Mesenchymal stem cell (in vitro differentiated cells and primary cell): ENCODE measurements at regions not wholly inside any gene's neighbourhood (a gene's known extent, or its start where the extent isn't known, plus 50 kb on each side); places are given as distances from the start of the nearest gene placed in this dataset.

ENCODE experiments used
- DNase-seq: peaks from one replicate; pipeline ENCODE4 v3.0.0-alpha.2; 2013
- H2AFZ ChIP-seq: one replicate; pipeline ENCODE4 v1.6.1; 2013; ENCODE audit warnings: low read depth, mild to moderate bottlenecking, control low read depth, inconsistent platforms, low read length, moderate library complexity
- H2AK5ac ChIP-seq: 2 replicates; pipeline ENCODE4 v1.6.1; 2013; ENCODE audit warnings: low read length, moderate library complexity, mild to moderate bottlenecking, inconsistent platforms; ENCODE audit not compliant: severe bottlenecking
- H2BK120ac ChIP-seq: one replicate; pipeline ENCODE4 v1.6.1; 2013; ENCODE audit warnings: low read depth, mild to moderate bottlenecking, inconsistent platforms, low read length, moderate library complexity
- H2BK12ac ChIP-seq, 2 experiments: one replicate each; pipeline ENCODE4 v1.6.1; 2013; ENCODE audit warnings: inconsistent platforms in 2 of 2, low read length in 2 of 2, mild to moderate bottlenecking in 2 of 2, moderate library complexity in 2 of 2, control low read depth in 1 of 2
- H2BK15ac ChIP-seq: one replicate; pipeline ENCODE4 v1.6.1; 2013; ENCODE audit warnings: mild to moderate bottlenecking, low read depth, inconsistent platforms; ENCODE audit not compliant: poor library complexity, severe bottlenecking
- H2BK5ac ChIP-seq: 2 replicates; pipeline ENCODE4 v1.6.1; 2013; ENCODE audit warnings: low read depth, mild to moderate bottlenecking, low read length, control low read depth, inconsistent platforms; ENCODE audit not compliant: poor library complexity, severe bottlenecking
- H3K14ac ChIP-seq, 2 experiments: one replicate each; pipeline ENCODE4 v1.6.1; 2013; ENCODE audit warnings: inconsistent platforms in 2 of 2, low read length in 2 of 2, control low read depth in 1 of 2, mild to moderate bottlenecking in 1 of 2, moderate library complexity in 1 of 2
- H3K18ac ChIP-seq, 2 experiments: one replicate each; pipeline ENCODE4 v1.6.1; 2013; ENCODE audit warnings: inconsistent platforms in 2 of 2, low read length in 2 of 2, control low read depth in 1 of 2, low read depth in 1 of 2, mild to moderate bottlenecking in 1 of 2
- H3K23ac ChIP-seq, 2 experiments: one replicate each; pipeline ENCODE4 v1.6.1; 2013; ENCODE audit warnings: inconsistent platforms in 2 of 2, low read length in 2 of 2, mild to moderate bottlenecking in 2 of 2, moderate library complexity in 2 of 2, control low read depth in 1 of 2
- H3K27ac ChIP-seq: 2 replicates; pipeline ENCODE4 v1.5.1; 2013; ENCODE audit warnings: mild to moderate bottlenecking, moderate library complexity, low read length, control low read depth, inconsistent platforms; ENCODE audit not compliant: poor library complexity, severe bottlenecking
- H3K27me3 ChIP-seq, 2 experiments: 2 replicates each; pipeline versions ENCODE4 v1.6.1 to v1.7.0; 2013; ENCODE audit warnings: low read length in 2 of 2, mild to moderate bottlenecking in 2 of 2, moderate library complexity in 2 of 2, control low read depth in 1 of 2, inconsistent platforms in 1 of 2; ENCODE audit not compliant: control insufficient read depth in 1 of 2, insufficient read depth in 1 of 2
- H3K36me3 ChIP-seq, 2 experiments: 2 replicates each; pipeline versions ENCODE4 v1.6.1 to v1.7.0; 2013; ENCODE audit warnings: low read length in 2 of 2, control low read depth in 1 of 2, inconsistent platforms in 1 of 2, low read depth in 1 of 2, mild to moderate bottlenecking in 1 of 2; ENCODE audit not compliant: insufficient read depth in 2 of 2, control insufficient read depth in 1 of 2
- H3K4ac ChIP-seq, 2 experiments: one replicate each; pipeline ENCODE4 v1.6.1; 2013; ENCODE audit warnings: inconsistent platforms in 2 of 2, low read length in 2 of 2, mild to moderate bottlenecking in 2 of 2, moderate library complexity in 2 of 2, control low read depth in 1 of 2, low read depth in 1 of 2
- H3K4me1 ChIP-seq: 2 replicates; pipeline ENCODE4 v1.6.1; 2013; ENCODE audit warnings: low read depth, low read length, control low read depth; ENCODE audit not compliant: control insufficient read depth, insufficient read depth
- H3K4me2 ChIP-seq: 2 replicates; pipeline ENCODE4 v1.6.1; 2013; ENCODE audit warnings: low read length, mild to moderate bottlenecking, inconsistent platforms; ENCODE audit not compliant: poor library complexity, severe bottlenecking
- H3K4me3 ChIP-seq, 2 experiments: 2 replicates each; pipeline versions ENCODE4 v1.5.1 to v1.7.0; 2013; ENCODE audit warnings: low read length in 2 of 2, mild to moderate bottlenecking in 2 of 2, control low read depth in 1 of 2, low read depth in 1 of 2; ENCODE audit not compliant: insufficient read depth in 1 of 2
- H3K79me1 ChIP-seq: replicated peaks from 2 replicates; pipeline ENCODE4 v1.6.1; 2013; ENCODE audit warnings: mild to moderate bottlenecking, control low read depth, low read length, inconsistent platforms; ENCODE audit not compliant: poor library complexity, severe bottlenecking
- H3K9ac ChIP-seq: 2 replicates; pipeline ENCODE4 v1.7.0; 2013; ENCODE audit warnings: mild to moderate bottlenecking, low read length, moderate library complexity
- H3K9me3 ChIP-seq: 2 replicates; pipeline ENCODE4 v1.7.0; 2013; ENCODE audit warnings: mild to moderate bottlenecking, low read length; ENCODE audit not compliant: control insufficient read depth
- H4K8ac ChIP-seq: one replicate; pipeline ENCODE4 v1.6.1; 2013; ENCODE audit warnings: inconsistent platforms, mild to moderate bottlenecking, low read length, moderate library complexity
- H4K91ac ChIP-seq: one replicate; pipeline ENCODE4 v1.6.1; 2013; ENCODE audit warnings: mild to moderate bottlenecking, low read length, inconsistent platforms
- WGBS: methylation state at CpG from one replicate; pipeline ENCODE4 v1.1.7; 2013; ENCODE audit warnings: mixed read lengths; 5-methylcytosine and 5-hydroxymethylcytosine counted together

GRCh38 chr4:42328978-42329377 is 68.3 kb upstream of the SHISA3 start:
- no peak overlapping the region for H4K91ac ChIP-seq
- no peaks in the 10 kb centered on the region for H3K36me3 ChIP-seq
- WGBS, result 91% methylated on average over 2 of the region's 2 CpGs
- no peaks in the 10 kb centered on the region for H3K9me3 ChIP-seq
- no peak overlapping the region for H3K27ac ChIP-seq
- no peak overlapping the region for H3K4me3 ChIP-seq
- H3K9ac ChIP-seq, result no peak overlapping the region
- no peak overlapping the region for H2BK15ac ChIP-seq
- no peak overlapping the region for H2BK5ac ChIP-seq
- H3K79me1 ChIP-seq, result no peaks in the 10 kb centered on the region
- no peak overlapping the region for H3K14ac ChIP-seq
- H3K4ac ChIP-seq, result no peak overlapping the region
- H4K8ac ChIP-seq, result no peak overlapping the region
- H3K4me1 ChIP-seq, result peaks cover 3% of the 10 kb centered on the region
- no peak overlapping the region for H2AFZ ChIP-seq
- DNase-seq, result no peak
- no peak overlapping the region for H3K18ac ChIP-seq
- no peak overlapping the region for H2BK12ac ChIP-seq
- H2BK120ac ChIP-seq, result no peak overlapping the region
- no peaks in the 10 kb centered on the region for H3K27me3 ChIP-seq
- no peak overlapping the region for H3K4me2 ChIP-seq
- H2AK5ac ChIP-seq, result no peak overlapping the region
- no peak overlapping the region for H3K23ac ChIP-seq

GRCh38 chr4:42329421-42329820 is 67.9 kb upstream of the SHISA3 start:
- Histone ChIP-seq H3K14ac (no peak overlapping the region), H3K27ac (no peak overlapping the region), H4K8ac (no peak overlapping the region), H3K18ac (no peak overlapping the region), H4K91ac (no peak overlapping the region), H3K4me1 (peaks cover 3% of the 10 kb centered on the region), H3K4me3 (no peak overlapping the region), H2BK12ac (no peak overlapping the region), H3K4me2 (no peak overlapping the region), H3K79me1 (no peaks in the 10 kb centered on the region), H2BK120ac (no peak overlapping the region), H2AFZ (no peak overlapping the region), H2BK15ac (no peak overlapping the region), H3K27me3 (no peaks in the 10 kb centered on the region), H3K4ac (no peak overlapping the region), H3K36me3 (no peaks in the 10 kb centered on the region), H2AK5ac (no peak overlapping the region), H3K23ac (no peak overlapping the region), H3K9me3 (no peaks in the 10 kb centered on the region), H2BK5ac (no peak overlapping the region), H3K9ac (no peak overlapping the region)
- WGBS, result 17% methylated on average over 1 of the region's 3 CpGs
- peak; percentile 44 for DNase-seq

GRCh38 chr4:42330002-42330592 is 67.2 kb upstream of the SHISA3 start:
- WGBS, result 62% methylated on average over 4 of the region's 7 CpGs
- Histone ChIP-seq H3K23ac (no peak overlapping the region), H3K79me1 (no peaks in the 10 kb centered on the region), H3K9ac (no peak overlapping the region), H2BK120ac (no peak overlapping the region), H4K91ac (no peak overlapping the region), H3K27ac (no peak overlapping the region), H2BK12ac (no peak overlapping the region), H3K18ac (no peak overlapping the region), H2BK15ac (no peak overlapping the region), H3K4me3 (no peak overlapping the region), H3K14ac (no peak overlapping the region), H2BK5ac (no peak overlapping the region), H3K4me1 (peaks cover 3% of the 10 kb centered on the region), H3K4ac (no peak overlapping the region), H2AK5ac (no peak overlapping the region), H2AFZ (no peak overlapping the region), H4K8ac (no peak overlapping the region), H3K9me3 (no peaks in the 10 kb centered on the region), H3K36me3 (no peaks in the 10 kb centered on the region), H3K27me3 (no peaks in the 10 kb centered on the region), H3K4me2 (no peak overlapping the region)
- DNase-seq, result peak; percentile 22

GRCh38 chr4:42331040-42331439 is 66.2 kb upstream of the SHISA3 start:
- H3K18ac ChIP-seq, result no peak overlapping the region
- H2BK5ac ChIP-seq, result no peak overlapping the region
- H3K14ac ChIP-seq, result no peak overlapping the region
- 80% methylated on average over 1 of the region's 1 CpG for WGBS
- no peak overlapping the region for H2BK120ac ChIP-seq
- H2BK12ac ChIP-seq, result no peak overlapping the region
- no peak overlapping the region for H3K4me2 ChIP-seq
- no peak for DNase-seq
- H3K27me3 ChIP-seq, result no peaks in the 10 kb centered on the region
- H3K4me1 ChIP-seq, result peaks cover 3% of the 10 kb centered on the region
- no peak overlapping the region for H3K27ac ChIP-seq
- no peak overlapping the region for H4K8ac ChIP-seq
- H3K79me1 ChIP-seq, result no peaks in the 10 kb centered on the region
- no peaks in the 10 kb centered on the region for H3K36me3 ChIP-seq
- no peak overlapping the region for H2BK15ac ChIP-seq
- no peak overlapping the region for H3K4ac ChIP-seq
- no peak overlapping the region for H2AFZ ChIP-seq
- H3K23ac ChIP-seq, result no peak overlapping the region
- H2AK5ac ChIP-seq, result no peak overlapping the region
- no peak overlapping the region for H4K91ac ChIP-seq
- no peak overlapping the region for H3K9ac ChIP-seq
- no peak overlapping the region for H3K4me3 ChIP-seq
- H3K9me3 ChIP-seq, result no peaks in the 10 kb centered on the region
